Stimulated activated CD4-positive, alpha-beta T cell treated with anti-CD3 and anti-CD28 coated beads, Interleukin-15, amount 100 ng/mL, for 24 hours (primary cell): ENCODE measurements at regions not wholly inside any gene's neighbourhood (a gene's known extent, or its start where the extent isn't known, plus 50 kb on each side); places are given as distances from the start of the nearest gene placed in this dataset.
"Not testable (repeated sequence)": the region's sequence is repeated elsewhere in the genome, so short reads cannot be mapped to it uniquely, and the experiment has no call there.

Experiments
- DNase-seq: peaks from one replicate; pipeline ENCODE4 v3.0.0-alpha.2; 2020

DNA sequence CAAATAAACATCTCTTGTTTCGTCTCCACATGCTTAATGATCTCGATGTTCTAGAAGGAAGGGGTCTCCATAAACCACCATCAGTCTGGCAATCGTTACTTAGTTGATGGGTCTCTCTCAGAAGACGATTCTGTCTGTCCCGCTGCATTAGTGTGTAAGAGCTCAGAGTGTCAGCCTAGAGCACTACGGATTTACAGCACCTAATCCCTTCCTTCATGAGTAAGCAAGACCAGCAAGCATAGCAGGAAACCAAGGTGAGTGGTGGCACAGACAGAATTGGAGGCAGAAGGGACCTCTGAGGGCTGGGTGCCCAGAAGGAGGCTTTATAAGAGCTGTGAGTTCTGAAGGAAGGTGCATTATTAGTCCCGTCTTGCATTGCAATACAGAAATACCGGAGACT, 440.1 kb downstream of the RBFOX1 start:
- no peak for DNase-seq

DNA sequence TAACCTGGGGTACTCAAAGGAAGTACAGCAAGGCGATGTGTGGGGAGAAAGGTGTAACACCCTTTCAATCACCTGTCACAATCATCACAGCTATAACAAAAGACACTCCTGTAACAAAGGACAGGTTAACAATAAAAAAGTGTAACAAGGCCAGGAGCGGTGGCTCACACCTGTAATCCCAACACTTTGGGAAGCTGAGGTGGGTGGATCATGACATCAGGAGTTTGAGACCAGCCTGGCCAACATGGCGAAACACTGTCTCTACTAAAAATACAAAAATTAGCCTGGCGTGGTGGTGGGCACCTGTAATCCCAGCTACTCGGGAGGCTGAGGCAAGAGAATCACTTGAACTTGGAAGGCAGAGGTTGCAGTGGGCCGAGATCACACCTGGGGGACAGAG, 436.4 kb downstream of the RBFOX1 start:
- not testable (repeated sequence) for DNase-seq

DNA sequence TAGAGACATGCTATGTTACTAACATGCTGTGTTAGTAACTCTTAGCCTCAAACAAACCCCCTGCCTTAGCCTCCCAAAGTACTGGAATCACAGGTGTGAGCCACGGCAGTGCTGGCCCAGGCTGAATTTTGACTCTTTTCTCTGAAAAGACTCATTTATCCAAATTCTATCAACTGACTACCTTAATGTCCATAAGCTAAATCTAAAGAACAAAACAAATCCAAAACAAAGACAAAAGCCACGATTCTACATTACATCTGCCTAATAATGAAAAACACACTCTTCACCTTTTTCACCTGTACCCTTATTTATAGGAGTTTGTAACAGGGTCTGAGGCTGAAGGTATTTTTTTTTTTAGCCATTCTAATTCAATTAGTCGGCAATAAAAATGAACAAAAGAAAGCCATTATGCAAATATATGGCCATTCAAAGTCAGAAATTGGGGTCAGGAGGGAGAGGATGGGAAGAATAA, 432.5 kb downstream of the RBFOX1 start:
- DNase-seq, result no peak

DNA sequence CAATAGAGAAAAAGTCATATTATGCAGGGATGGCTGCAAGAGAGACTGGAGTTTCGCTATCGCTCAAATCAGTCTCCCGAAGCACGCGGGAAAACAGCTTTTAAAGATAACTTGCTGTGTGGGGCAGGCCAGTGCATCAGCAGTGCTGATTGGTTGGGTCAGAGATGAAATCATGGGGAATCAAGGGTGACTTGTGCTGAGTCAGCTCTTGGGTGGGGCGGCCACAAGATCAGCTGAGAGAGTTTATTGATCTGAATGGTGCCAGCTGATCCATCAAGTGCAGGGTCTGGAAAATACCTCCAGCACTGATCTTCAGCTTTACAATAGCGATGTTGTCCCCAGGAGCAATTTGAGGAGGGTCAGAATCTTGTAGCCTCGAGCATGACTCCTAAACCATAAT, 430.5 kb downstream of the RBFOX1 start:
- DNase-seq, result no peak
